SK-N-SH (cell line): ENCODE measurements at regions not wholly inside any gene's neighbourhood (a gene's known extent, or its start where the extent isn't known, plus 50 kb on each side); places are given as distances from the start of the nearest gene placed in this dataset.

Experiments used
- CTCF ChIA-PET: fragments of 300-600, 350-600 bp; formaldehyde crosslinking; extraction: SDS; loops from one replicate; lab custom pipeline; 2021; lab: Yijun Ruan, JAX
- POLR2A ChIA-PET: fragments of 350-600 bp; sonication (Branson Sonifier 250); formaldehyde crosslinking; extraction: SDS; loops from one replicate; lab custom pipeline; 2020; ENCODE audit warnings: antibody characterized with exemption, inconsistent platforms; lab: Yijun Ruan, JAX
- DNase-seq: peaks from one replicate; pipeline ENCODE4 v3.0.0; 2012
- H2AFZ ChIP-seq: fragments of 200-600 bp; sonication (generic); 2 replicates; pipeline ENCODE4 v1.8.1; 2016; ENCODE audit warnings: antibody characterized with exemption, mild to moderate bottlenecking, low read depth
- H3F3A ChIP-seq: fragments of 200-600 bp; sonication (generic); replicated peaks from 2 replicates; pipeline ENCODE3; 2016; ENCODE audit warnings: antibody characterized with exemption, mild to moderate bottlenecking; ENCODE audit not compliant: insufficient read depth
- H3K27ac ChIP-seq, 2 experiments: fragments of 200-500 bp in 1 of 2; fragments of 200-600 bp in 1 of 2; sonication (Bioruptor generic) in 1 of 2; sonication (generic), shearing (Covaris generic) in 1 of 2; 2 replicates each; pipeline versions ENCODE4 v1.5.1 to v1.6.1; 2014 to 2016; ENCODE audit warnings: low read depth in 2 of 2, inconsistent platforms in 1 of 2, low read length in 1 of 2, mild to moderate bottlenecking in 1 of 2, mixed read lengths in 1 of 2
- H3K27me3 ChIP-seq: fragments of 200-600 bp; sonication (generic), shearing (Covaris generic); 2 replicates; pipeline ENCODE4 v1.6.1; 2016; ENCODE audit warnings: mixed run types; ENCODE audit not compliant: insufficient read depth
- H3K36me3 ChIP-seq, 2 experiments: fragments of 200-500 bp in 1 of 2; fragments of 200-600 bp in 1 of 2; sonication (Bioruptor generic) in 1 of 2; sonication (generic) in 1 of 2; replicated peaks in 1 of 2; 2 replicates each; pipeline versions ENCODE3 to v1.5.1; 2014 to 2016; ENCODE audit warnings: low read length in 1 of 2, mild to moderate bottlenecking in 1 of 2; ENCODE audit not compliant: insufficient read depth in 2 of 2, control insufficient read depth in 1 of 2
- H3K4me1 ChIP-seq, 2 experiments: fragments of 200-500 bp in 1 of 2; fragments of 200-600 bp in 1 of 2; sonication (Bioruptor generic) in 1 of 2; sonication (generic), shearing (Covaris generic) in 1 of 2; 2 replicates each; pipeline versions ENCODE4 v1.5.1 to v1.6.1; 2014 to 2016; ENCODE audit warnings: low read depth in 1 of 2, low read length in 1 of 2, mixed run types in 1 of 2; ENCODE audit not compliant: insufficient read depth in 2 of 2, control insufficient read depth in 1 of 2
- H3K4me2 ChIP-seq: fragments of 200-600 bp; sonication (generic), shearing (Covaris generic); 2 replicates; pipeline ENCODE4 v1.6.1; 2017; ENCODE audit warnings: mixed run types
- H3K4me3 ChIP-seq, 2 experiments: fragments of 200-500 bp in 1 of 2; fragments of 200-600 bp in 1 of 2; sonication (Bioruptor generic) in 1 of 2; sonication (generic), shearing (Covaris generic) in 1 of 2; 2 replicates each; pipeline versions ENCODE4 v1.5.1 to v1.8.1; 2014 to 2016; ENCODE audit warnings: low read depth in 2 of 2, inconsistent platforms in 1 of 2, low read length in 1 of 2, mild to moderate bottlenecking in 1 of 2, mixed read lengths in 1 of 2, moderate library complexity in 1 of 2
- H3K79me2 ChIP-seq: fragments of 200-600 bp; sonication (generic); 2 replicates; pipeline ENCODE4 v1.8.1; 2017; ENCODE audit warnings: mild to moderate bottlenecking; ENCODE audit not compliant: insufficient read depth
- H3K9ac ChIP-seq: fragments of 200-600 bp; sonication (generic); 2 replicates; pipeline ENCODE4 v1.6.1; 2017; ENCODE audit warnings: mixed run types
- H3K9me2 ChIP-seq: fragments of 200-600 bp; sonication (generic); 2 replicates; pipeline ENCODE4 v1.6.1; 2017; ENCODE audit warnings: mixed run types
- H3K9me3 ChIP-seq: fragments of 200-600 bp; sonication (generic); 2 replicates; pipeline ENCODE4 v1.6.1; 2017; ENCODE audit warnings: mixed run types, mild to moderate bottlenecking, moderate library complexity
- H4K20me1 ChIP-seq: fragments of 200-600 bp; sonication (generic); 2 replicates; pipeline ENCODE4 v1.6.1; 2017; ENCODE audit warnings: mild to moderate bottlenecking, mixed run types; ENCODE audit not compliant: insufficient read depth
- ELF1 ChIP-seq: IDR thresholded peaks from 2 replicates; pipeline ENCODE4 v1.4.0; 2012
- EP300 ChIP-seq, 2 experiments: IDR thresholded peaks; 2 replicates each; pipeline versions ENCODE4 v1.4.0 to v1.6.1; 2012; ENCODE audit warnings: borderline replicate concordance in 1 of 2, low read depth in 1 of 2, low read length in 1 of 2
- GATA2 ChIP-seq: sonication (generic); formaldehyde crosslinking; IDR thresholded peaks from 2 replicates; pipeline ENCODE4 v1.5.0; 2020; ENCODE audit warnings: mild to moderate bottlenecking, missing genetic modification reagents
- IRF3 ChIP-seq: fragments of 150-350 bp; IDR thresholded peaks from 2 replicates; pipeline ENCODE4 v1.6.1; 2016; ENCODE audit warnings: mild to moderate bottlenecking, low read depth, low read length
- JUND ChIP-seq: IDR thresholded peaks from 2 replicates; pipeline ENCODE4 v1.4.0; 2012
- MEF2A ChIP-seq: IDR thresholded peaks from 2 replicates; pipeline ENCODE4 v1.4.0; 2012; ENCODE audit warnings: low read depth, borderline replicate concordance
- NRF1 ChIP-seq: IDR thresholded peaks from 2 replicates; pipeline ENCODE4 v1.6.1; 2012; ENCODE audit warnings: low read depth, mild to moderate bottlenecking, low read length
- POLR2AphosphoS5 ChIP-seq: IDR thresholded peaks from 2 replicates; pipeline ENCODE4 v1.6.1; 2012; ENCODE audit warnings: low read depth, low read length
- RAD21 ChIP-seq: IDR thresholded peaks from 2 replicates; pipeline ENCODE4 v1.6.1; 2012; ENCODE audit warnings: mild to moderate bottlenecking, low read length
- RCOR1 ChIP-seq: fragments of 150-350 bp; IDR thresholded peaks from 2 replicates; pipeline ENCODE4 v1.6.1; 2017; ENCODE audit warnings: antibody characterized with exemption, low read length
- RFX5 ChIP-seq: IDR thresholded peaks from 2 replicates; pipeline ENCODE4 v1.6.1; 2012; ENCODE audit warnings: mild to moderate bottlenecking, improper control_type of control experiment, low read length
- RXRA ChIP-seq: IDR thresholded peaks from 2 replicates; pipeline ENCODE4 v1.4.0; 2012; ENCODE audit warnings: low read depth, mild to moderate bottlenecking, borderline replicate concordance
- SIN3A ChIP-seq: IDR thresholded peaks from 2 replicates; pipeline ENCODE4 v1.6.1; 2012; ENCODE audit warnings: low read depth, mild to moderate bottlenecking, low read length, moderate library complexity, borderline replicate concordance
- TAF1 ChIP-seq: IDR thresholded peaks from 2 replicates; pipeline ENCODE4 v1.6.1; 2012; ENCODE audit warnings: low read depth, mild to moderate bottlenecking, low read length, moderate library complexity, borderline replicate concordance
- TEAD4 ChIP-seq: IDR thresholded peaks from 2 replicates; pipeline ENCODE4 v1.4.0; 2012; ENCODE audit warnings: mild to moderate bottlenecking, borderline replicate concordance; ENCODE audit not compliant: insufficient read depth
- USF2 ChIP-seq: fragments of 150-350 bp; IDR thresholded peaks from 2 replicates; pipeline ENCODE4 v1.6.1; 2017; ENCODE audit warnings: antibody characterized with exemption, low read length, low read depth, borderline replicate concordance
- WGBS: methylation state at CpG from one replicate; pipeline ENCODE4 v1.1.6; 2017; ENCODE audit warnings: low lambda C conversion rate; 5-methylcytosine and 5-hydroxymethylcytosine counted together
- TF ChIP-seq, protein P1 (sequence below): IDR thresholded peaks from 2 replicates; pipeline ENCODE4 v1.4.0; 2012; ENCODE audit warnings: low read depth
- TF ChIP-seq, protein P2 (sequence below): IDR thresholded peaks from 2 replicates; pipeline ENCODE4; 2012
- TF ChIP-seq, protein P3 (sequence below): fragments of 200-600 bp; sonication (generic); IDR thresholded peaks from 2 replicates; pipeline ENCODE4 v1.6.1; 2017; ENCODE audit warnings: antibody characterized with exemption, mild to moderate bottlenecking, moderate library complexity
- TF ChIP-seq, protein P4 (sequence below): IDR thresholded peaks from 2 replicates; pipeline ENCODE4 v1.4.0; 2012; ENCODE audit warnings: low read depth, borderline replicate concordance

DNA sequence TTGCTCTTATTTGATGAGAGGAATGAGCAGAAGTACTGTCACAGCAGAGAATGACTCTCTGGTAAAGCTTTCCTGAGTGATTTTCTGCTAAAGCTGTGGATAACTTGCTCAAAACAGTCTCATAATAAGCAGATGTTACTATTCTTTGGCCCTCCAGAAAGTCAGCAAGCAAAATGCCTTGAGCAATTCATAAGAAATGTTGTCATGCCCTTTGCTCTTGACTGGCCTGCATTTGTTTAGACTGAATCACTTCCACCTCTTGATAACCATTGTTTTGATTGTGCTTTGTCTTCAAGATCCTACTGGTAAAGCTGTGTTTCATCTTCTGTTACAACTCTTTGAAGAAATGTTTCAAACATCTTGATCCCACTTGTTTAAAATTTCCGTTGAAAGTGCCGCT lies 457.9 kb upstream of the FOXG1 start:
- CTCF ChIA-PET, result interaction anchor here (1.0 to 2.2 kb wide), 2 partner anchors 11 to 13 kb away, joined by 3 to 9 read pairs; no protein-coding TSS in a partner anchor
- Histone ChIP-seq H3K36me3 (no peaks in the 10 kb centered on the region), H3K79me2 (no peaks in the 10 kb centered on the region), H3K4me2 (peak overlapping the region; percentile 42), H3K4me1 (peaks cover 0 to 11% of the 10 kb centered on the region in 2 experiments; a peak in 1 of 4 replicates), H2AFZ (no peak overlapping the region), H4K20me1 (no peaks in the 10 kb centered on the region), H3K4me3 (no peak overlapping the region), H3K9me3 (no peaks in the 10 kb centered on the region), H3K27ac (peak overlapping the region in 1 of 2 experiments; percentile 44; a peak in 2 of 4 replicates), H3F3A (peaks cover 4% of the 10 kb centered on the region), H3K27me3 (no peaks in the 10 kb centered on the region), H3K9me2 (no peaks in the 10 kb centered on the region), H3K9ac (no peak overlapping the region)
- 5% methylated on average over 2 of the region's 2 CpGs for WGBS
- POLR2A ChIA-PET, result no interaction called here
- TF ChIP-seq USF2 (no peak), ELF1 (no peak), RXRA (no peak), NRF1 (no peak), TAF1 (no peak), RAD21 (no peak), TEAD4 (no peak), SIN3A (no peak), GATA2 (CRISPR knock-in tag) (no peak), POLR2AphosphoS5 (no peak), RCOR1 (no peak), EP300 (IDR thresholded peaks at IDR 0.05; ENCODE audit: borderline replicate concordance in 1 of 2, low read depth in 1 of 2, low read length in 1 of 2) (no peak), JUND (no peak), MEF2A (no peak), RFX5 (no peak), IRF3 (no peak)
- TF ChIP-seq, protein P1, sequence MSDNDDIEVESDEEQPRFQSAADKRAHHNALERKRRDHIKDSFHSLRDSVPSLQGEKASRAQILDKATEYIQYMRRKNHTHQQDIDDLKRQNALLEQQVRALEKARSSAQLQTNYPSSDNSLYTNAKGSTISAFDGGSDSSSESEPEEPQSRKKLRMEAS, result no peak
- TF ChIP-seq, protein P2, sequence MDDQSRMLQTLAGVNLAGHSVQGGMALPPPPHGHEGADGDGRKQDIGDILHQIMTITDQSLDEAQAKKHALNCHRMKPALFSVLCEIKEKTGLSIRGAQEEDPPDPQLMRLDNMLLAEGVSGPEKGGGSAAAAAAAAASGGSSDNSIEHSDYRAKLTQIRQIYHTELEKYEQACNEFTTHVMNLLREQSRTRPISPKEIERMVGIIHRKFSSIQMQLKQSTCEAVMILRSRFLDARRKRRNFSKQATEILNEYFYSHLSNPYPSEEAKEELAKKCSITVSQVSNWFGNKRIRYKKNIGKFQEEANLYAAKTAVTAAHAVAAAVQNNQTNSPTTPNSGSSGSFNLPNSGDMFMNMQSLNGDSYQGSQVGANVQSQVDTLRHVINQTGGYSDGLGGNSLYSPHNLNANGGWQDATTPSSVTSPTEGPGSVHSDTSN, result no peak
- TF ChIP-seq, protein P3, sequence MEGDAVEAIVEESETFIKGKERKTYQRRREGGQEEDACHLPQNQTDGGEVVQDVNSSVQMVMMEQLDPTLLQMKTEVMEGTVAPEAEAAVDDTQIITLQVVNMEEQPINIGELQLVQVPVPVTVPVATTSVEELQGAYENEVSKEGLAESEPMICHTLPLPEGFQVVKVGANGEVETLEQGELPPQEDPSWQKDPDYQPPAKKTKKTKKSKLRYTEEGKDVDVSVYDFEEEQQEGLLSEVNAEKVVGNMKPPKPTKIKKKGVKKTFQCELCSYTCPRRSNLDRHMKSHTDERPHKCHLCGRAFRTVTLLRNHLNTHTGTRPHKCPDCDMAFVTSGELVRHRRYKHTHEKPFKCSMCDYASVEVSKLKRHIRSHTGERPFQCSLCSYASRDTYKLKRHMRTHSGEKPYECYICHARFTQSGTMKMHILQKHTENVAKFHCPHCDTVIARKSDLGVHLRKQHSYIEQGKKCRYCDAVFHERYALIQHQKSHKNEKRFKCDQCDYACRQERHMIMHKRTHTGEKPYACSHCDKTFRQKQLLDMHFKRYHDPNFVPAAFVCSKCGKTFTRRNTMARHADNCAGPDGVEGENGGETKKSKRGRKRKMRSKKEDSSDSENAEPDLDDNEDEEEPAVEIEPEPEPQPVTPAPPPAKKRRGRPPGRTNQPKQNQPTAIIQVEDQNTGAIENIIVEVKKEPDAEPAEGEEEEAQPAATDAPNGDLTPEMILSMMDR, result no peak
- TF ChIP-seq, protein P4, sequence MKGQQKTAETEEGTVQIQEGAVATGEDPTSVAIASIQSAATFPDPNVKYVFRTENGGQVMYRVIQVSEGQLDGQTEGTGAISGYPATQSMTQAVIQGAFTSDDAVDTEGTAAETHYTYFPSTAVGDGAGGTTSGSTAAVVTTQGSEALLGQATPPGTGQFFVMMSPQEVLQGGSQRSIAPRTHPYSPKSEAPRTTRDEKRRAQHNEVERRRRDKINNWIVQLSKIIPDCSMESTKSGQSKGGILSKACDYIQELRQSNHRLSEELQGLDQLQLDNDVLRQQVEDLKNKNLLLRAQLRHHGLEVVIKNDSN, result no peak
- DNase-seq, result no peak
